ENCODE measurements at regions not wholly inside any gene's neighbourhood (a gene's known extent, or its start where the extent isn't known, plus 50 kb on each side); places are given as distances from the start of the nearest gene placed in this dataset.
"Not testable (repeated sequence)": the region's sequence is repeated elsewhere in the genome, so short reads cannot be mapped to it uniquely, and the experiment has no call there.

GRCh38 chr4:189610571-189610970 lies 330.1 kb upstream of the FRG1 start:
- not testable (repeated sequence) for DNase-seq (ENCODE audit: extremely low read depth in 1 of 11, low read depth in 9 of 11, low spot score in 4 of 11)

- DNase-seq (ENCODE audit: extremely low read depth in 1 of 11, low read depth in 9 of 11, low spot score in 4 of 11), result peak in 1 of 11 donors; percentile 17
Observed at GRCh38 chr4:189613207-189613606, 327.5 kb upstream of the FRG1 start.

DNA sequence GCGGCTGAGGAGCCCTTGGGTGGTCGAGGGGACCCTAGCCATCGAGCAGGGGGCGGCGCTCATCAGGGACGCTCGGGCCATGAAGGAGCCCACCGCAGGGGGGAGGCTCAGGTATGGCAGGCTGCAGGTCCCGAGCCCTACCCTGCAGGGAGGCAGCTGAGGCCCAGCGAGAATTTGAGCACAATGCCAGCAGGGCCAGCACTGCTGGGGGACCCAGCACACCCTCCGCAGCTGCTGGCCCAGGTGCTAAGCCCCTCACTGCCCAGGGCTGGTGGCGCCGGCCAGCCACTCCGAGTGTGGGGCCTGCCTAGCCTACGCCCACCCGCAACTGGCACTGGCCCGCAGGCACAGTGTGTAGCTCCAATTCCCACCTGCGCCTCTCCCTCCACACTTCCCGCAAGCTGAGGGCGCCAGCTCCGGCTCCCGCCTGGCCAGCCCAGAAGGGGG lies 325.4 kb upstream of the FRG1 start:
- no peak for DNase-seq (ENCODE audit: extremely low read depth in 1 of 11, low read depth in 9 of 11, low spot score in 4 of 11)

- not testable (repeated sequence) for DNase-seq (ENCODE audit: extremely low read depth in 1 of 11, low read depth in 9 of 11, low spot score in 4 of 11)
Observed at GRCh38 chr4:189617741-189618140, 322.9 kb upstream of the FRG1 start.

DNA sequence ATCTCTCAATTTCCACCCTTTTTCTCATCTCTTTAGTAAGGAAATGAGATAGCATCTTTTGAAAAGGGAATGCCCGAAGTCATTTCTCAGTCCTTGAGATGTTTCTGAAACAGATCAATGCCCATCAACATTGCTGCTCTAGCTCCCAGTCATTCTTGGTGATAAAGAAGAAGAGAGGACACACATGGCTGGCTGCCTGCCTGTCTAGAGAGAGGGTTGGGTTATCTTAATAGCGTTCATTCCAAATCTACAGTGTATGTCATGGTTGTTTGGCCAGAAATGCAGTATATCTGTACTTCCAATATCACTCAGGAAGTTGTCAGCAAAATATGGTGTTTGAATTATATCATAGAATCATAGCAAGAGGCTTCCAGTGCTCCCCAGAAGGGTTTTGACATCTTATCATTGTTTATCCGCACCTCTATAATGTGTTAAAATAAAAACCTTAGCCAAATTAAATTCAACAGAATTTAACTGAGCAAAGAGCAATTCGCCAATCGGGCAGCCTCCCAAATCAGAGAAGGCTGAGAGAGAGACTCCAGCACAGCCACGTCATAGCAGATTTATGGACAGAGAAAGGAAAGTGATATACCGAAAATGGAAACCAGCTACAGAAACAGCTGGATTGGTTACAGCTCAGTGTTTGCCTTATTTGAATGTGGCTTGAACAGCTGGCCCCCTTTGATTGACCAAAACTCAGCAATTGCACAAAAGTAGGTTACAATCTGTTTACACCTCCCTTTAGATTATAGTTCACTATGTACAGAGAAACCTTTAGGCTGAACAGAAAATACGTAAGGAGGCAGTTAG lies 321.0 kb upstream of the FRG1 start:
- not testable (repeated sequence) for DNase-seq (ENCODE audit: extremely low read depth in 1 of 11, low read depth in 9 of 11, low spot score in 4 of 11)

DNA sequence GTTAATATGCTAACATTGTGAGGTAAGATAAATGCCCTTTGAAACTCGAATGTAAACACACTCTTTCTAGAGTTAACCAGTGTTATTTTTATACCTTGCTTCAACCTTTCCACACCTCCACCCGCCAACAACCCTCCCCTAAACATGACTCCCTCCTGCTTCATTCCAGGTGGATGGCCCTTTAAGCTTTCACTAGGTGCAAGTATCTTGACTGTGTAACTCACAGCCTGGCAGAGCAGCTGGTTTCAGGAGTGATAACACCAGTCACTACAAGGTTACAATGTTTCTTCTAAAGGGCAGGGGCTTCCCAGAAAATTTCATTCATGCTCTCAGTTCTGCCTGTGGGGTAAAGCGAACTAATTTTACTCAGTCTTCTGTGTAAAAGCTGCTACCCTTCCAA lies 318.1 kb upstream of the FRG1 start:
- DNase-seq (ENCODE audit: extremely low read depth in 1 of 11, low read depth in 9 of 11, low spot score in 4 of 11), result not testable (repeated sequence)

GRCh38 chr4:189627041-189627440 lies 313.6 kb upstream of the FRG1 start:
- DNase-seq (ENCODE audit: extremely low read depth in 1 of 11, low read depth in 9 of 11, low spot score in 4 of 11), result not testable (repeated sequence)

DNA sequence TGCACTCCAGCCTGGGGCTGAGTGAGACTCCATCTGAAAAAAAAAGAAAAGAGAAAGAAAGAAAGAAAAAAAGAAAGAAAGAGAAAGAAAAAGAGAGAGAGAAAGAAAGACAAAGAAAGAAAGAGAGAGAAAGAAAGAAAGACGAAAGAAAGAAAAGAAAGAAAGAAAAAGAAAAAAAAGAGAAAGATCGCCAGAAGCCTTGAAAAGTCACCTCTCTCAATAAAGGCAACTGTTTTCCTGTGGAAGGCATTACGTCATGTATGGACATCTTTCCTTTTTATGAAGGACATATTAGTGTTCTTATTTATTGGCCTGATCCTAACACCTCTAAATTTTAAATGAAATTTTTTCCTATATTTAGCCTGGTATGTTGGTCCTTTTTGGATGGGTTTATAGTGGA lies 310.9 kb upstream of the FRG1 start:
- not testable (repeated sequence) for DNase-seq (ENCODE audit: extremely low read depth in 1 of 11, low read depth in 9 of 11, low spot score in 4 of 11)

GRCh38 chr4:189630913-189631567 lies 309.6 kb upstream of the FRG1 start:
- DNase-seq (ENCODE audit: extremely low read depth in 1 of 11, low read depth in 9 of 11, low spot score in 4 of 11), result not testable (repeated sequence)

- not testable (repeated sequence) for DNase-seq (ENCODE audit: extremely low read depth in 1 of 11, low read depth in 9 of 11, low spot score in 4 of 11)
Observed at GRCh38 chr4:189631568-189631916, 309.1 kb upstream of the FRG1 start.

- not testable (repeated sequence) for DNase-seq (ENCODE audit: extremely low read depth in 1 of 11, low read depth in 9 of 11, low spot score in 4 of 11)
Observed at GRCh38 chr4:189650436-189650835, 290.2 kb upstream of the FRG1 start.

DNA sequence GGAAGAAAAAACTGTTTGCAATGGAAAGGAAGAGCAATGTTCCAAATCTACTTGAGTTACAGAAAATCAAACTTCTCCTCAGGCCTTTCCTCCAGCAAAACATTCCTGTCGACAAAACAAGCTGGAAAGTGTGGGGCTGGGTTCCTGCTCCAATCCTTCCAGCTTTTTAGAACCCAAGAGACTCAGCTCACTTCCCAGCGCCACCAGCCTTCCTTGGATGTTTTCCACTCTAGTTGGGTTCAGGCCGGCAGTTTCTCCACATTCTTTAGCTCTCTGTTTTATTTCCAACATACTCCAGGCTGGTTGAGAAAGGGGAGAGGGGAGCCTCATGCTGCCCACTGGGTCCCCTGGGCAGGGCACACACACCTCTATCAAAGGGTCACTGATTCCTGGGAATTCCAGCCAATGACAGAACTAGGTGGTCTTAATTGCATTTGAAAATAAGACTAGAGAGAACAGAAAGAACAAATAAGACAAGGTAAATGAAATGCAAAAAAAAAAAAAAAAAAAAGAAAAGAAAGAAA lies 287.5 kb upstream of the FRG1 start:
- DNase-seq (ENCODE audit: extremely low read depth in 1 of 11, low read depth in 9 of 11, low spot score in 4 of 11), result not testable (repeated sequence)

DNA sequence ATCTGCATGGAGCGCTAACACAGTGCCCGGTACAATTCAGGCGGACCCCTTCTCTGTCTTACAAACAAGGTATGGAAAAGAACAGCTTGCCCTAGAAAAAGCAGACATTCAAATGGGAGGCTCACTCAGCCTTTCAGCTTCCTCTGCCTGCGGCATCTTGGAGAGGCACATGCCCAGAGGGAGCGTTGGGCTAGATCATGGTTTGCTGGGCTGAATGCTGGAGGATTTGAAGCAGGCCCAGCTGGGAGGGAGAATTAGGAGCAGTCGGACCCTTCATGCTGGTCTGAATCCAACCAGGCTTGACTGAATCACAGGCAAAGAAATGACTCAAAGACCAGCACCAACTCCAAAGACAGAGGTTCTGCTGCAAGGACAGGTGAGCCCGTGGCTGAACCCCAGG lies 286.7 kb upstream of the FRG1 start:
- not testable (repeated sequence) for DNase-seq (ENCODE audit: extremely low read depth in 1 of 11, low read depth in 9 of 11, low spot score in 4 of 11)

DNA sequence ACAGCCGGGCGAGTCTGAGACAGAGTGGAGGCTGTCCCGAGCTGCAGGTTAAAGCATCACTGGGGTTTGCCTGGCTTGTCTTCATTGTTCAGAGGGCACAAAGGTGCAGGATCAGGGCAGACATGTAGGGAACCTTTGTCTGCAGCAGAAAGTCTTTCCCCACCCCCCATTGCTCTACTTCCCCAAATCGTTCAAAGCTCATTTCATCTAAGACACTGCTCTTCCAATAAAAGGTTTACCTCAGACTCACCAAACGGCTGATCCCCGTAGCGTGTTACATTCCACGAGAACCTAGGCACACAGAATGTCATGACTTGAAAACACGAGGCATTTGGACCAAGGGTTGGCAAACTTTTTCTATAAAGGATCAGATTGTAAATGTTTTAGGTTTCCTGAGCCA lies 286.3 kb upstream of the FRG1 start:
- DNase-seq (ENCODE audit: extremely low read depth in 1 of 11, low read depth in 9 of 11, low spot score in 4 of 11), result not testable (repeated sequence)

DNA sequence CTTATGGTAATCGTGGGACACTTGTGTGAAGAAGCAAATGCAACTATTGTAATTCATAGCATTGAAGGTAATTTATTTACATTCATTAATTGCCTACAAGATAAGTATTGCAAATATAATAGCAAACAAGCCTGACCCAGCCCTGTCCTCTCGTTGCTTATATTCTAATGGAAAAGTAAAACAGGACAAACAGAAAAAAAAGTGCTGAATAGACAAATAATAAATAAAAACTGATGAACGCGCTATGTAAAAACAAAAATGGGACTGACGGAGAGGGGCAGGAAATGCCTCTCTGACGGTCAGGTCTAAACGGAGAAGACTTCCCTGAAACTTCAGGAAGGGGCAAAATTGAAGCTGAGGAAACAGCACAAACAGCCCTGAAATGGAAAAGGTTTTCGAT lies 284.9 kb upstream of the FRG1 start:
- DNase-seq (ENCODE audit: extremely low read depth in 1 of 11, low read depth in 9 of 11, low spot score in 4 of 11), result not testable (repeated sequence)

GRCh38 chr4:189656641-189657040 lies 284.0 kb upstream of the FRG1 start:
- DNase-seq (ENCODE audit: extremely low read depth in 1 of 11, low read depth in 9 of 11, low spot score in 4 of 11), result no peak

DNA sequence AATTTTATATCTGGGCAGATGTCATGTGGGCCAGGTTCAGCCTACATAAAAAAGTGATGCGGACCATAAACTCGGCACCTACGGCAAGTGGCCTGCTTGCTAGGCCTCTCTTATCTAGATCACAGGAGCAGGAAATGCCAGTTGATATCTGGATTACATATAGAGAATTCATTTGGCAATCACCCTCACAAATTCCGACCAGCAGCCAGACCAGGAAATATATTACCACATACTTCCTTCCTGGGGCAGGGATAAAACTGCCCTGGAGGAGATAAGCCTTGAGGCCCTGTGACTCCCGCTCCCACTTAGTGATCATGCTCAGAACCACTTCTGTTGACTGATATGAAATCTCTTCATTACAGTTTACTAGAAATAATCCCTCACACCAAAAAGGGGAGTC lies 282.4 kb upstream of the FRG1 start:
- not testable (repeated sequence) for DNase-seq (ENCODE audit: extremely low read depth in 1 of 11, low read depth in 9 of 11, low spot score in 4 of 11)

DNA sequence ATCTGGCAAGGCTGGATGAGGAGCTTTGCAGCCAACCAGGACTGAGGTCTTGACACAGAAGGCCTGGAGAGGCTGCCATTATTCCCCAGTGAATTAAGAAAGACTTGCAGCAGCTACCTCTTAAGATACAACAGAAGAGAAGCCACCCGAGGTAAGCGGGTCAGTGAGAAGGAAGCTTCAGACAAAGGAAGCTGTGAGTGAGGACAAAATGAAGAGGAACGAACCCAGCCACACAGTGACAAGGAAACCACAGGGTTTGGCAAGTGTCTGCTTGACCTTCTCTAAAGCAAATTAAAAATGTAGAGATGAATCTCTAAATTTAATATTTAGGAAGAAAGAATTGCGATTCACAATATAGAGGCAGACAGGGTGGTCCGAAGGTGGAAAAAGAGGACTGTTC lies 281.8 kb upstream of the FRG1 start:
- DNase-seq (ENCODE audit: extremely low read depth in 1 of 11, low read depth in 9 of 11, low spot score in 4 of 11), result not testable (repeated sequence)

- no peak for DNase-seq (ENCODE audit: extremely low read depth in 1 of 11, low read depth in 9 of 11, low spot score in 4 of 11)
Observed at GRCh38 chr4:189659287-189659686, 281.4 kb upstream of the FRG1 start.

GRCh38 chr4:189660722-189661360 lies 279.8 kb upstream of the FRG1 start:
- no peak for DNase-seq (ENCODE audit: extremely low read depth in 1 of 11, low read depth in 9 of 11, low spot score in 4 of 11)
